ENCODE measurements at regions not wholly inside any gene's neighbourhood (a gene's known extent, or its start where the extent isn't known, plus 50 kb on each side); places are given as distances from the start of the nearest gene placed in this dataset.

DNA sequence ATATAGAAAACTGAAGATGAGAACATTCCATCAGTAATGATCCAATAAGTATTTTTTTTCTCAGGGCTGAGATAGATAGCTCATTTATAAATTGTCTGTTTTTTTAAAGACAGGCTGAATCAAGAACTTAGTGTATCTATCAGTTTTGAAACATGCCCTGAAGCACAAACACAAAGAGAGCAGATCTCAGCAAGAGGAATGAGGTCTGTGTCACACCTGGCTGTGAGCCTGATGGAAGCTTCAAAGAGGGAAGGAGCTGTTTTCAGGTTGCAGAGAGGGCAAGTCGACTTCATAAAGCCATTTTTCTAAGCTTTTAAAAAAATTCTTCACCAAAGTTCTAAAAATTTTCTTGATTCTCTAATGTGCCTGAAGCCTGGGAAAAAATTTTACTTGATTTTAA is 434.9 kb downstream of the PDGFC start:
- TF ChIP-seq CTCF (IDR thresholded peaks at IDR 0.05) (no peak), POLR2A (IDR thresholded peaks at IDR 0.05) (no peak)

Data from esophagus squamous epithelium (tissue), 4 donors.